Right lobe of liver (tissue), 4 donors: ENCODE measurements at regions not wholly inside any gene's neighbourhood (a gene's known extent, or its start where the extent isn't known, plus 50 kb on each side); places are given as distances from the start of the nearest gene placed in this dataset.

Experiments
- POLR2A ChIP-seq: fragments of 450-650 bp; IDR thresholded peaks from one replicate; pipeline ENCODE4 v1.6.1; 2017; ENCODE audit warnings: antibody characterized with exemption, mild to moderate bottlenecking
- TF ChIP-seq, protein P1 (sequence below), 4 donors: fragments of 200-600 bp in 3 of 4; fragments of 450-650 bp in 1 of 4; IDR thresholded peaks; one replicate each; pipeline versions ENCODE4 v1.5.1 to v1.8.0; 2016 to 2022; ENCODE audit warnings: antibody characterized with exemption in 4 of 4, mild to moderate bottlenecking in 2 of 4
- donor health status: DM: no; HTN: no; CAD: no.
- donor health status: DM: no; HTN: no; CAD: no.
- donor health status: DM: no; HTN: yes; CAD: no.

DNA sequence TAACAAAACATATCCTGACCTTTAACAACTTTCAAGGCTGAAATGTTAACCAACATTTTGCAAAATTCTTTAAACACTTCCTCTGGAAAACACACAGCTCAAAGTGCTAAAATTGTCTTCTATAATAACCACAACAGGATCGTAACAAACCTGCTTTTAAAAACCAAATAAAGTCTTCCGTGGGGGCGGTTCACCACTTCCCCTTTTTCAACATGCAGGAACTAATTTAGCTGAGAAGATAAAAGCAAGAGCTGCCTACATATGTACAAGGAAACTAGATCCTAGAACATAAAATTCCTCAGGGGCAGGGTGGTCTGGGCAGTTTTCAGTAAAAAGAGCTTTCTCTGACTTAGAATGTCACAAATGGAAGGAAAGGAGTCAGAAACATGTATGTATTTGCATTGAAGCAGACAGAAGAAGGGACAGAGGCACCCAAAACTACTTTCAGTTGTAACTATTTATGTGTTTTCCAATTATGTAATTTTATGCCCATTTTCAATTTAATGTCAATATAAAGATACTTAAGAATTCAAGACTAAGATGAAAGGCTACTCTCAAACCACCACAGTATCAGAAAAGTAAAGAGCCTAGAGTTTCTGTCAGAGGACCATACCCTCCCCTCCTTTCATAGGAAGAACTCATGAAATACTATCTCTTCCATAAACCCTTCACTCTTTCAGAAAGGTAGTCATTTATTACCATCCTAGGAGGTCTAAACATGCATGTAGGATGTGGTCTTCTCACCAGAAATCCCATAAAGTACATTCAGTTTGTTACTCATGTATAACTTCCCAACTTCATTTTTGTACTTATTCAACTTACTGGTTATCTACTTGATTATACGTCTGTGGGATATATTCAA lies 185.9 kb upstream of the RASA1 start:
- TF ChIP-seq POLR2A: no peak
- TF ChIP-seq, protein P1, sequence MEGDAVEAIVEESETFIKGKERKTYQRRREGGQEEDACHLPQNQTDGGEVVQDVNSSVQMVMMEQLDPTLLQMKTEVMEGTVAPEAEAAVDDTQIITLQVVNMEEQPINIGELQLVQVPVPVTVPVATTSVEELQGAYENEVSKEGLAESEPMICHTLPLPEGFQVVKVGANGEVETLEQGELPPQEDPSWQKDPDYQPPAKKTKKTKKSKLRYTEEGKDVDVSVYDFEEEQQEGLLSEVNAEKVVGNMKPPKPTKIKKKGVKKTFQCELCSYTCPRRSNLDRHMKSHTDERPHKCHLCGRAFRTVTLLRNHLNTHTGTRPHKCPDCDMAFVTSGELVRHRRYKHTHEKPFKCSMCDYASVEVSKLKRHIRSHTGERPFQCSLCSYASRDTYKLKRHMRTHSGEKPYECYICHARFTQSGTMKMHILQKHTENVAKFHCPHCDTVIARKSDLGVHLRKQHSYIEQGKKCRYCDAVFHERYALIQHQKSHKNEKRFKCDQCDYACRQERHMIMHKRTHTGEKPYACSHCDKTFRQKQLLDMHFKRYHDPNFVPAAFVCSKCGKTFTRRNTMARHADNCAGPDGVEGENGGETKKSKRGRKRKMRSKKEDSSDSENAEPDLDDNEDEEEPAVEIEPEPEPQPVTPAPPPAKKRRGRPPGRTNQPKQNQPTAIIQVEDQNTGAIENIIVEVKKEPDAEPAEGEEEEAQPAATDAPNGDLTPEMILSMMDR (IDR thresholded peaks at IDR 0.05): no peak
